Mammary epithelial cell (primary cell): ENCODE measurements at regions not wholly inside any gene's neighbourhood (a gene's known extent, or its start where the extent isn't known, plus 50 kb on each side); places are given as distances from the start of the nearest gene placed in this dataset.

Source experiments
- EZH2 ChIP-seq: IDR thresholded peaks from 2 replicates; pipeline ENCODE4 v1.6.1; 2012; ENCODE audit warnings: low read length, inconsistent platforms, borderline replicate concordance
- TF ChIP-seq, protein P1 (sequence below), 2 donors: IDR thresholded peaks in 1 of 2; conservative IDR thresholded peaks in 1 of 2; 2 replicates each; pipeline ENCODE4 v1.5.1; 2011 to 2012; ENCODE audit warnings: inconsistent platforms in 2 of 2, low read length in 2 of 2, mild to moderate bottlenecking in 2 of 2, control low read depth in 1 of 2, low read depth in 1 of 2; ENCODE audit not compliant: insufficient read depth in 1 of 2; ENCODE audit errors: extremely low read depth in 1 of 2

DNA sequence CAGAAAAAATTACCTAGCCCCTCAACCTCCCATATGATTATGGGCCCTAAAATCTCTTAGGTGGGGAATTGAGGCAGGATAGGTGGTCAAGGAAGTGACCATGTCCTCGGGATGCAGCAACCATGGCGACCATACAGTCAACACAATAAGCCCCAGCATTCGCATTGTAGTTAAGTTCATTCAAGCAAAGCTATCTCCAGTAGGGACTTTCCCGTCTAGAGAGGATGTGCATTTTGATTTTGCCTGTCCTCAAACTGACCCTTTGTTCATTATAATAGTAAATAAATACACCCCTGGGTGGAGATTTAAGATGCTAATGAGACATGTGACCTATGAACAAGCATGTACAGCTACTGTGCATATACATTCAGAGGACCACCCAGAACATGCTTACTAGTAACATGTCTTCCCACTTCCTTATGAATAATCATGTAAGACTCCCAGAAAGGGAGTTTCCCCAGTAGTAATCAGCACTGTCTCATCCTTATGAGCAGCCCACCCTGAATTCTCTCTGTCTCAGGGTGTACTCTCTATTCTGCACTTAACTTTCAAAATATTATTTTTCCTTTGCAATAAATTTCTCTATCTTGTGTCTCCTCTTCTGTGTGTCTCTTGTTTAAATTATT is 74.3 kb downstream of the NUDT11 start:
- TF ChIP-seq, protein P1, sequence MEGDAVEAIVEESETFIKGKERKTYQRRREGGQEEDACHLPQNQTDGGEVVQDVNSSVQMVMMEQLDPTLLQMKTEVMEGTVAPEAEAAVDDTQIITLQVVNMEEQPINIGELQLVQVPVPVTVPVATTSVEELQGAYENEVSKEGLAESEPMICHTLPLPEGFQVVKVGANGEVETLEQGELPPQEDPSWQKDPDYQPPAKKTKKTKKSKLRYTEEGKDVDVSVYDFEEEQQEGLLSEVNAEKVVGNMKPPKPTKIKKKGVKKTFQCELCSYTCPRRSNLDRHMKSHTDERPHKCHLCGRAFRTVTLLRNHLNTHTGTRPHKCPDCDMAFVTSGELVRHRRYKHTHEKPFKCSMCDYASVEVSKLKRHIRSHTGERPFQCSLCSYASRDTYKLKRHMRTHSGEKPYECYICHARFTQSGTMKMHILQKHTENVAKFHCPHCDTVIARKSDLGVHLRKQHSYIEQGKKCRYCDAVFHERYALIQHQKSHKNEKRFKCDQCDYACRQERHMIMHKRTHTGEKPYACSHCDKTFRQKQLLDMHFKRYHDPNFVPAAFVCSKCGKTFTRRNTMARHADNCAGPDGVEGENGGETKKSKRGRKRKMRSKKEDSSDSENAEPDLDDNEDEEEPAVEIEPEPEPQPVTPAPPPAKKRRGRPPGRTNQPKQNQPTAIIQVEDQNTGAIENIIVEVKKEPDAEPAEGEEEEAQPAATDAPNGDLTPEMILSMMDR (conservative IDR thresholded peaks at IDR 0.05 in 1 of 2, IDR thresholded peaks at IDR 0.05 in 1 of 2; ENCODE audit: extremely low read depth in 1 of 2, insufficient read depth in 1 of 2, low read depth in 1 of 2, low read length in 2 of 2): no peak
- TF ChIP-seq EZH2: no peak
